KMS-11 (cell line): ENCODE measurements at regions not wholly inside any gene's neighbourhood (a gene's known extent, or its start where the extent isn't known, plus 50 kb on each side); places are given as distances from the start of the nearest gene placed in this dataset.

Source experiments
- H2AFZ ChIP-seq: fragments of 200-600 bp; sonication (generic); 2 replicates; pipeline ENCODE4 v1.6.1; 2016; ENCODE audit warnings: antibody characterized with exemption, mixed run types, low read depth
- H3K27ac ChIP-seq: fragments of 200-600 bp; sonication (generic); 2 replicates; pipeline ENCODE4 v1.6.1; 2016; ENCODE audit warnings: mild to moderate bottlenecking, mixed run types
- H3K27me3 ChIP-seq: fragments of 200-600 bp; sonication (generic); 2 replicates; pipeline ENCODE4 v1.6.1; 2017; ENCODE audit warnings: mild to moderate bottlenecking, low read depth, mixed run types, moderate library complexity; ENCODE audit not compliant: insufficient read depth
- H3K36me3 ChIP-seq: fragments of 200-600 bp; sonication (generic); 2 replicates; pipeline ENCODE4 v1.6.1; 2017; ENCODE audit warnings: mild to moderate bottlenecking, mixed run types; ENCODE audit not compliant: insufficient read depth
- H3K4me1 ChIP-seq: fragments of 200-600 bp; sonication (generic); 2 replicates; pipeline ENCODE4 v1.6.1; 2016; ENCODE audit warnings: mild to moderate bottlenecking, low read depth, mixed run types; ENCODE audit not compliant: poor library complexity, severe bottlenecking
- H3K4me2 ChIP-seq: fragments of 200-600 bp; sonication (generic); 2 replicates; pipeline ENCODE4 v1.7.0; 2016; ENCODE audit warnings: mild to moderate bottlenecking, mixed run types
- H3K4me3 ChIP-seq: fragments of 200-600 bp; sonication (generic); IDR thresholded peaks from 2 replicates; pipeline ENCODE4 v1.6.1; 2017; ENCODE audit warnings: low read depth, low read length, mixed read lengths; ENCODE audit not compliant: insufficient read depth
- H3K79me2 ChIP-seq: fragments of 200-600 bp; sonication (generic); 2 replicates; pipeline ENCODE4 v1.6.1; 2016; ENCODE audit warnings: low read depth, mixed run types; ENCODE audit not compliant: insufficient read depth
- H3K9ac ChIP-seq: fragments of 200-600 bp; sonication (generic); 2 replicates; pipeline ENCODE4 v1.6.1; 2016; ENCODE audit warnings: mild to moderate bottlenecking, mixed run types
- H4K20me1 ChIP-seq: fragments of 200-600 bp; sonication (generic); 2 replicates; pipeline ENCODE4 v1.6.1; 2016; ENCODE audit warnings: mild to moderate bottlenecking, mixed run types; ENCODE audit not compliant: insufficient read depth
- TF ChIP-seq, protein P1 (sequence below): fragments of 200-600 bp; sonication (generic); conservative IDR thresholded peaks from 2 replicates; pipeline ENCODE4 v1.6.1; 2017; ENCODE audit warnings: low read depth, mild to moderate bottlenecking, antibody characterized with exemption, low read length, moderate library complexity, mixed read lengths

GRCh38 chr3:178181088-178181487 lies 355.1 kb upstream of the KCNMB2 start:
- Histone ChIP-seq H3K79me2 (no peaks in the 10 kb centered on the region), H3K9ac (no peak overlapping the region), H3K4me1 (no peaks in the 10 kb centered on the region), H3K4me3 (no peak overlapping the region), H3K36me3 (no peaks in the 10 kb centered on the region), H4K20me1 (no peaks in the 10 kb centered on the region), H2AFZ (no peak overlapping the region), H3K27me3 (no peaks in the 10 kb centered on the region), H3K27ac (no peak overlapping the region), H3K4me2 (no peak overlapping the region)
- TF ChIP-seq, protein P1, sequence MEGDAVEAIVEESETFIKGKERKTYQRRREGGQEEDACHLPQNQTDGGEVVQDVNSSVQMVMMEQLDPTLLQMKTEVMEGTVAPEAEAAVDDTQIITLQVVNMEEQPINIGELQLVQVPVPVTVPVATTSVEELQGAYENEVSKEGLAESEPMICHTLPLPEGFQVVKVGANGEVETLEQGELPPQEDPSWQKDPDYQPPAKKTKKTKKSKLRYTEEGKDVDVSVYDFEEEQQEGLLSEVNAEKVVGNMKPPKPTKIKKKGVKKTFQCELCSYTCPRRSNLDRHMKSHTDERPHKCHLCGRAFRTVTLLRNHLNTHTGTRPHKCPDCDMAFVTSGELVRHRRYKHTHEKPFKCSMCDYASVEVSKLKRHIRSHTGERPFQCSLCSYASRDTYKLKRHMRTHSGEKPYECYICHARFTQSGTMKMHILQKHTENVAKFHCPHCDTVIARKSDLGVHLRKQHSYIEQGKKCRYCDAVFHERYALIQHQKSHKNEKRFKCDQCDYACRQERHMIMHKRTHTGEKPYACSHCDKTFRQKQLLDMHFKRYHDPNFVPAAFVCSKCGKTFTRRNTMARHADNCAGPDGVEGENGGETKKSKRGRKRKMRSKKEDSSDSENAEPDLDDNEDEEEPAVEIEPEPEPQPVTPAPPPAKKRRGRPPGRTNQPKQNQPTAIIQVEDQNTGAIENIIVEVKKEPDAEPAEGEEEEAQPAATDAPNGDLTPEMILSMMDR = no peak

GRCh38 chr3:178181784-178182183 lies 354.5 kb upstream of the KCNMB2 start:
- TF ChIP-seq, protein P1 = no peak
- Histone ChIP-seq H3K79me2 (no peaks in the 10 kb centered on the region), H3K9ac (no peak overlapping the region), H4K20me1 (no peaks in the 10 kb centered on the region), H3K27ac (no peak overlapping the region), H3K4me1 (no peaks in the 10 kb centered on the region), H2AFZ (no peak overlapping the region), H3K4me3 (no peak overlapping the region), H3K36me3 (no peaks in the 10 kb centered on the region), H3K27me3 (no peaks in the 10 kb centered on the region), H3K4me2 (no peak overlapping the region)

DNA sequence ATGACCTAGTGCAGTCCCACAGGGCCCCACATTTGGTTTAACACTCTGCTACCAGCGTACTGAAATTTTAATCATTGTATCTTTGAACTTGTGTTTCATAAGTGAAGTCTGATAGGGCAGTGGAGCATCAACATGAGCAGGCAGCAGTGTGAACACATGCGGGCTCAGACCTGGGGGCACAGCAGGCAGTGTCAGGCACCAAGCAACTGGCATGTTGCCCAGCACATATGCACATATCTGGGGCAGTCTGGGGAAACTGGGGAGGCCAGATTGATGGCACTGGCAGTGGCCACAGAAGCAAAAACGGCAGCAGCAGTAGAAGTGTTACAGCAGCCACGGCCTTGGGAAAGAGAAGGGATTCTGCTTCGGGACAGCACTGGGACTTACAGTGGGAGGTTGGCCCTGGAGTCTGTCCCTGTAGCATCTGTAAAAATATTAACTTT lies 353.9 kb upstream of the KCNMB2 start:
- Histone ChIP-seq H3K27me3 (no peaks in the 10 kb centered on the region), H3K4me2 (no peak overlapping the region), H3K36me3 (no peaks in the 10 kb centered on the region), H3K4me3 (no peak overlapping the region), H3K9ac (no peak overlapping the region), H3K27ac (no peak overlapping the region), H4K20me1 (no peaks in the 10 kb centered on the region), H3K4me1 (no peaks in the 10 kb centered on the region), H2AFZ (no peak overlapping the region), H3K79me2 (no peaks in the 10 kb centered on the region)
- TF ChIP-seq, protein P1 = no peak

- Histone ChIP-seq H3K36me3 (no peaks in the 10 kb centered on the region), H4K20me1 (no peaks in the 10 kb centered on the region), H3K9ac (no peak overlapping the region), H3K27me3 (no peaks in the 10 kb centered on the region), H3K79me2 (no peaks in the 10 kb centered on the region), H3K4me3 (no peak overlapping the region), H3K27ac (no peak overlapping the region), H3K4me1 (no peaks in the 10 kb centered on the region), H3K4me2 (no peak overlapping the region), H2AFZ (no peak overlapping the region)
- TF ChIP-seq, protein P1 = no peak
Measured at GRCh38 chr3:178184833-178185232, 351.4 kb upstream of the KCNMB2 start.
